ENCODE measurements at regions not wholly inside any gene's neighbourhood (a gene's known extent, or its start where the extent isn't known, plus 50 kb on each side); places are given as distances from the start of the nearest gene placed in this dataset.

- TF ChIP-seq CTCF (IDR thresholded peaks at IDR 0.05): no peak
- DNase-seq (ENCODE audit: low spot score) (no peak), ATAC-seq (ENCODE audit: low FRiP score) (no peak)
These were observed 517.5 kb downstream of the MID1IP1 start for GRCh38 chrX:39318506-39319343.

- ATAC-seq (ENCODE audit: low FRiP score) (no peak), DNase-seq (ENCODE audit: low spot score) (no peak)
- TF ChIP-seq CTCF (IDR thresholded peaks at IDR 0.05): no peak
These were observed 518.9 kb downstream of the MID1IP1 start for GRCh38 chrX:39320165-39320564.

- ATAC-seq (ENCODE audit: low FRiP score) (no peak), DNase-seq (ENCODE audit: low spot score) (no peak)
- TF ChIP-seq CTCF (IDR thresholded peaks at IDR 0.05): no peak
These were observed 521.2 kb downstream of the MID1IP1 start for GRCh38 chrX:39322496-39322895.

- no peak for TF ChIP-seq CTCF (IDR thresholded peaks at IDR 0.05)
- no peak for ATAC-seq (ENCODE audit: low FRiP score)
- no peak for DNase-seq (ENCODE audit: low spot score)
These were observed 523.1 kb downstream of the MID1IP1 start for GRCh38 chrX:39324233-39324930.

GRCh38 chrX:39327255-39327654 lies 526.0 kb downstream of the MID1IP1 start:
- ATAC-seq (ENCODE audit: low FRiP score) (no peak), DNase-seq (ENCODE audit: low spot score) (no peak)
- TF ChIP-seq CTCF (IDR thresholded peaks at IDR 0.05): no peak

- TF ChIP-seq CTCF (IDR thresholded peaks at IDR 0.05): no peak
- ATAC-seq (ENCODE audit: low FRiP score) (no peak), DNase-seq (ENCODE audit: low spot score) (no peak)
These were observed 526.4 kb downstream of the MID1IP1 start for GRCh38 chrX:39327705-39328104.

- ATAC-seq (ENCODE audit: low FRiP score) (no peak), DNase-seq (ENCODE audit: low spot score) (no peak)
- no peak for TF ChIP-seq CTCF (IDR thresholded peaks at IDR 0.05)
These were observed 527.4 kb downstream of the MID1IP1 start for GRCh38 chrX:39328661-39329060.
